ENCODE measurements at regions not wholly inside any gene's neighbourhood (a gene's known extent, or its start where the extent isn't known, plus 50 kb on each side); places are given as distances from the start of the nearest gene placed in this dataset.

GRCh38 chr12:130216031-130216430, 53.8 kb downstream of the FZD10 start:
- DNase-seq, result no peak

GRCh38 chr12:130218682-130219081, 56.4 kb downstream of the FZD10 start:
- DNase-seq, result no peak

- DNase-seq, result no peak
Measured at GRCh38 chr12:130219929-130220705, 57.9 kb downstream of the FZD10 start.

GRCh38 chr12:130220706-130221100, 58.4 kb downstream of the FZD10 start:
- no peak for DNase-seq

GRCh38 chr12:130222519-130223218, 60.4 kb downstream of the FZD10 start:
- DNase-seq, result no peak

GRCh38 chr12:130223767-130224244, 61.5 kb downstream of the FZD10 start:
- no peak for DNase-seq

- peak; percentile 1 for DNase-seq
Measured at GRCh38 chr12:130224613-130225012, 62.3 kb downstream of the FZD10 start.

- no peak for DNase-seq
Measured at GRCh38 chr12:130225347-130225746, 63.1 kb downstream of the FZD10 start.

- no peak for DNase-seq
Measured at GRCh38 chr12:130226126-130226525, 63.9 kb downstream of the FZD10 start.

- DNase-seq, result no peak
Measured at GRCh38 chr12:130226771-130227170, 64.5 kb downstream of the FZD10 start.

GRCh38 chr12:130227641-130228040, 65.4 kb downstream of the FZD10 start:
- DNase-seq, result no peak

GRCh38 chr12:130236446-130236845, 74.2 kb downstream of the FZD10 start:
- no peak for DNase-seq

- no peak for DNase-seq
Measured at GRCh38 chr12:130240831-130241590, 78.7 kb downstream of the FZD10 start.

GRCh38 chr12:130242506-130242905, 80.2 kb downstream of the FZD10 start:
- no peak for DNase-seq

- no peak for DNase-seq
Measured at GRCh38 chr12:130245251-130245650, 83.0 kb downstream of the FZD10 start.

- no peak for DNase-seq
Measured at GRCh38 chr12:130246560-130246959, 84.3 kb downstream of the FZD10 start.

GRCh38 chr12:130247634-130248237, 85.5 kb downstream of the FZD10 start:
- DNase-seq, result no peak

- DNase-seq, result no peak
Measured at GRCh38 chr12:130249376-130249775, 87.1 kb downstream of the FZD10 start.

GRCh38 chr12:130251236-130251780, 86.4 kb upstream of the PIWIL1 start:
- no peak for DNase-seq

- DNase-seq, result no peak
Measured at GRCh38 chr12:130253866-130254265, 83.8 kb upstream of the PIWIL1 start.

GRCh38 chr12:130254461-130255276, 83.0 kb upstream of the PIWIL1 start:
- no peak for DNase-seq

- no peak for DNase-seq
Measured at GRCh38 chr12:130258863-130259262, 78.8 kb upstream of the PIWIL1 start.
